Panc1 (cell line): ENCODE measurements at regions not wholly inside any gene's neighbourhood (a gene's known extent, or its start where the extent isn't known, plus 50 kb on each side); places are given as distances from the start of the nearest gene placed in this dataset.

Experiments
- CTCF ChIP-seq: fragments of 450-650 bp; IDR thresholded peaks from 2 replicates; pipeline ENCODE4 v1.5.1; 2017; ENCODE audit warnings: mild to moderate bottlenecking
- POLR2AphosphoS5 ChIP-seq: IDR thresholded peaks from 2 replicates; pipeline ENCODE4 v1.6.1; 2012; ENCODE audit warnings: mild to moderate bottlenecking, low read depth, low read length, moderate library complexity
- SIN3A ChIP-seq: IDR thresholded peaks from 2 replicates; pipeline ENCODE4 v1.6.1; 2012; ENCODE audit warnings: low read depth, mild to moderate bottlenecking, low read length, moderate library complexity, borderline replicate concordance; ENCODE audit not compliant: insufficient read depth
- TCF7L2 ChIP-seq: IDR thresholded peaks from 2 replicates; pipeline ENCODE4 v1.6.1; 2011; ENCODE audit warnings: mild to moderate bottlenecking, low read depth, low read length, inconsistent platforms
- TF ChIP-seq, protein P1 (sequence below), 2 experiments: IDR thresholded peaks; 2 replicates each; pipeline ENCODE4 v1.6.1; 2011 to 2012; ENCODE audit warnings: low read depth in 2 of 2, control low read depth in 1 of 2, low read length in 1 of 2, mild to moderate bottlenecking in 1 of 2, moderate library complexity in 1 of 2; ENCODE audit not compliant: insufficient read depth in 1 of 2

- no peak for TF ChIP-seq CTCF
- no peak for TF ChIP-seq SIN3A
- TF ChIP-seq POLR2AphosphoS5: no peak
- no peak for TF ChIP-seq TCF7L2
- TF ChIP-seq, protein P1, sequence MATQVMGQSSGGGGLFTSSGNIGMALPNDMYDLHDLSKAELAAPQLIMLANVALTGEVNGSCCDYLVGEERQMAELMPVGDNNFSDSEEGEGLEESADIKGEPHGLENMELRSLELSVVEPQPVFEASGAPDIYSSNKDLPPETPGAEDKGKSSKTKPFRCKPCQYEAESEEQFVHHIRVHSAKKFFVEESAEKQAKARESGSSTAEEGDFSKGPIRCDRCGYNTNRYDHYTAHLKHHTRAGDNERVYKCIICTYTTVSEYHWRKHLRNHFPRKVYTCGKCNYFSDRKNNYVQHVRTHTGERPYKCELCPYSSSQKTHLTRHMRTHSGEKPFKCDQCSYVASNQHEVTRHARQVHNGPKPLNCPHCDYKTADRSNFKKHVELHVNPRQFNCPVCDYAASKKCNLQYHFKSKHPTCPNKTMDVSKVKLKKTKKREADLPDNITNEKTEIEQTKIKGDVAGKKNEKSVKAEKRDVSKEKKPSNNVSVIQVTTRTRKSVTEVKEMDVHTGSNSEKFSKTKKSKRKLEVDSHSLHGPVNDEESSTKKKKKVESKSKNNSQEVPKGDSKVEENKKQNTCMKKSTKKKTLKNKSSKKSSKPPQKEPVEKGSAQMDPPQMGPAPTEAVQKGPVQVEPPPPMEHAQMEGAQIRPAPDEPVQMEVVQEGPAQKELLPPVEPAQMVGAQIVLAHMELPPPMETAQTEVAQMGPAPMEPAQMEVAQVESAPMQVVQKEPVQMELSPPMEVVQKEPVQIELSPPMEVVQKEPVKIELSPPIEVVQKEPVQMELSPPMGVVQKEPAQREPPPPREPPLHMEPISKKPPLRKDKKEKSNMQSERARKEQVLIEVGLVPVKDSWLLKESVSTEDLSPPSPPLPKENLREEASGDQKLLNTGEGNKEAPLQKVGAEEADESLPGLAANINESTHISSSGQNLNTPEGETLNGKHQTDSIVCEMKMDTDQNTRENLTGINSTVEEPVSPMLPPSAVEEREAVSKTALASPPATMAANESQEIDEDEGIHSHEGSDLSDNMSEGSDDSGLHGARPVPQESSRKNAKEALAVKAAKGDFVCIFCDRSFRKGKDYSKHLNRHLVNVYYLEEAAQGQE (IDR thresholded peaks at IDR 0.05; ENCODE audit: insufficient read depth in 1 of 2, low read depth in 2 of 2, low read length in 1 of 2): no peak
These were observed 418.1 kb downstream of the SOX9 start for GRCh38 chr17:72538901-72539352.
